HG02885 (cell line): ENCODE measurements at regions not wholly inside any gene's neighbourhood (a gene's known extent, or its start where the extent isn't known, plus 50 kb on each side); places are given as distances from the start of the nearest gene placed in this dataset.
"Not testable (repeated sequence)": the region's sequence is repeated elsewhere in the genome, so short reads cannot be mapped to it uniquely, and the experiment has no call there.

Experiments used
- ATAC-seq: cut with Tn5 transposase; IDR thresholded peaks from one replicate; pipeline ENCODE4 v1.9.1; 2021; ENCODE audit warnings: mild to moderate bottlenecking; ENCODE audit not compliant: unreplicated experiment, poor library complexity

DNA sequence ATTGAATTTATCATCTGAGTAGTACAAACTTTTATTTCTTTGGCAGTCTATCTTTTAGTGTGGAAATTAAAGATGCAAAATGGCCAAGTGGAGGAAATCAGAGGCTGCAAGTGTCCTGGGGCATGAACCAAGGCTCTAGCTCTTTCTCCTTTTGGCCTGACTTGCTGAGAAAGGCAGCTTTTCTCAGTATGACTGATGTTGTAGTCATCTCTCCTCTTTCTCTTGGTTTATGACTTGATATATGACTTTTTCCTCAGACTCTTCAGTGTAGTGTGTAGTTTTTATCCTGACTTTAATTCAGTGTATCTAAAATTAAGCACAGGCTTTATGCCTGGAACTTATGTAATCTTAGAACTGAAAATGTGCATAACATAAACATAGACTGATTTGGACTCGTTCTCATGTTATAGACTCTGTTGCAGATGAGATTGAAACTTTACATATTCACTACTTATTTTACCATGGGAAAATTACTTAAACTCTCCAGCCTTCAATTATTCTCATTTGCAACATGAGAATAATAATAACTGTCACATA, 65.7 kb downstream of the SLITRK5 start:
- no peak for ATAC-seq

DNA sequence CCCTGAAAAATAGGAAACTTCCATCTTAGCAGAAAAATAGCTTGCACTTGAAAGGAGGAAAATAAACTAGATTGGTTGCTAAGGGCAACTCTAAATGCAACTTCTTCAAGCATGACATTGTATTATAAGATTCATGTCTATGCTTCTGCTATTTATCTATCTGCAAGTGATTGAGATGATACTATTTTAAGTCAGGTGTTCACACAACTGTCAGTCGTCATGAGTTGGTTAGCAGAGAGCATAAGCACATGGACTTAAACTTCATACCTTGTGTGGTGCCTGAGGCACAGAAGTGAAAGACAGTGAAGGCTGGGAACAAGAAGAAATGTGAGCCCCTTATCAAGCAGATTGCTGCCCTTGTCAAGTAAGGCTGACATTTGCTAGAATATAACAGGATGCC, 82.9 kb downstream of the SLITRK5 start:
- ATAC-seq = no peak

DNA sequence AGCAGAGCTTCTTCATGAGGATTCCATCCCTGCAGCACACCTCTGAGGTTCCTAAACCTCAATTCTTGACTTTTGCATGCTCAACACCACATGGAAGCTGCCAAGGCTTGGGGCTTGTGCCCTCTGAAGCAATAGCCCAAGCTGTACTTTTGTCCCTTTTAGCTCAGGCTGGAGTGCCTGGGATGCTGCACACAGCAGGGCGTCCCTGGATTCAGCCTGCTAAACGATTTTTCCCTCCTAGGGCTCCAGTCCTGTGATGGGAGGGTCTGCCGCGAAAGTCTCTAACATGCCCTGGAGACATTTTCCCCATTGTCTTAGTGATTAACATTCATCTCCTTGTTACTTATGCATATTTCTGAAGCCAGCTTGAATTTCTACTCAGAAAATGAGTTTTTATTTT, 98.3 kb downstream of the SLITRK5 start:
- ATAC-seq = no peak

DNA sequence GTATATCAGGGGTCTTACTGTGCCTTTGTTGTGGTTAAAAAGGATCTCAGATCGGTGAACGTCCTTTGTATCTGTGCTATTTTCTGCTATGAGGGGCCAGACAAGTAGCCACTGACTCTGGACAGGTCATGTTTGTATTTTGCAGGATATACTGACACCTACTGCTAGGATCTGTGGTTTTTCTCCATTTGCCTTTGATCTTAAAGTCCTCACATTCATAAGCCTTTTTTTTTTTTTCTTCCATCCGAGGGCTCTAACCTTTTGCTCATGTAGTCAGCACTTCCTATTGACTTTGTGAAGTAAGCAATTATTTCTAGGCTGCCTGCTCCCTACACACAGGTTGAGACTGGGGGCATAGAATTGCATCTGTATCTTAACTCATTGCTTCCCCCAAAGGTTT, 106.2 kb downstream of the SLITRK5 start:
- ATAC-seq = no peak

DNA sequence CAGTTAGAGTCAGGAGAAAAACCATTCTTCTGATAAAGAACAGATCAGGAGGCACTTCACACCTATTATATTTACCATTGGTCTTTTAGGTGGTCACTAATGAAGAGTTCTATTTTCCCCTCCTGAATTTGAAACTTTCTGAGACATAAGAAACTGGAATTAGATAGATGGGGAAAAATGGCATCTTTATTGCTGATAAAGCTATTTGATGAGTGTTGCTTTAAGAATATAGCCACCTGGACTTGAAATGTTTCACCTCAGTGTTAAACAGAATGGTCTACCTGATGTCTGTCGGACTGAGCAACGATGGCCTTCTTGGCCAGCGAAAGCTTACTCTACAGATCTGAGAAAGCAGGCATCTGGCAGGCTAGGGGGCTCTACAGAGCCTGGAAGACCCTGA, 107.0 kb downstream of the SLITRK5 start:
- ATAC-seq = no peak

DNA sequence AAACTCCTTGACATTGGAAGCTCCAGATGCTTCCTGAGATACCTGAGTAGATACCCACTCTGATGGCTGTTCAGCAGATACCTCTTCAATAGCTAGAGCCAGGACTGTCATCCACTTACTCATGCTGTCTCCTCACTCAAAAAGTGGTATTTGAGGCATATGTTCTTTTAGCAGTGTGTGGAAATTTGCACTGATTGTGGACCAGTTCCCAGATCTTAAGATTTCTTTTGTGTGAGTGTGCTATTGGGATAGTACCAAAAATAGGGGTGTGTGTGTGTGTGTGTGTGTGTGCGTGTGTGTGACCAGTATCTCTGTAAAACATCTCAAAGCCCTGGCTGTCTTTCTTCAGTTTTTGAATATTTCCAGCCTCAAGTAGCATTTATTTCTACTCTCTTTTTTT, 108.3 kb downstream of the SLITRK5 start:
- ATAC-seq = no peak

DNA sequence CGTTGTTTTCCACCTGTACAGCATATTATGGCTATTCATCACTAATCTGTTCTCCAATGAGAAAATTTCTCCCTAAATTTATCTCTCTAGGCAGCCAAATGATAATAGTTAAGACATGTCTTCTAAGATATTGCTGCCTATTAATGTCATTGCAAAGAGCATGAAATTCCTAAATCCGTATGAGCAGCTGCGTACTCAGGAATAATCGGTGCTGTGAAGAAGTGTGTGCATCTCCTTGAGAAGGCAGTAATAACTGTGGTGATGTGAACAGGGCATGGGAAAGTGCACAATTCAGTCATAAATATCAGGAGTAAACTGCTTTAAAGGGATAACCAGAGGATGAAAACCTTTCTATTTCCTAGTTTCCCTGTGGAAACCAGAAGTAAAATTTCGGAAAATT, 112.2 kb downstream of the SLITRK5 start:
- ATAC-seq = no peak

DNA sequence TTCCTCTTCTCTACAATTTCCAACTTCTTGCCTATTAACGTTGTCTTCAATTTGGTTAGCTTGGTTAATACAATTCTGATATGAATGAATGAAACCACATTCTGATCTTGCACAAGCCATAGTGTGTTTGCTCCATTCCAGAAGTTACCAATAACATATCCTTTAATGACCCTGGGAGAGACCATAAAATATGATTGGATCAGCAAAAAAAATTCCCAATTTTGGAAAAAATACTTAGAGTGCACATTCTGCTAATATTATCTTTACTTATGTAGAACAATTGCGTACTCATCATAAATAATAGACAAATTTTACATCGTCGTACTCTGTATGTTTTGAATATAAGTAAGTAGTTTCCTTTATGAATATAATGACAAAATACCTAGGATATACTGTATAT, 117.2 kb downstream of the SLITRK5 start:
- no peak for ATAC-seq

DNA sequence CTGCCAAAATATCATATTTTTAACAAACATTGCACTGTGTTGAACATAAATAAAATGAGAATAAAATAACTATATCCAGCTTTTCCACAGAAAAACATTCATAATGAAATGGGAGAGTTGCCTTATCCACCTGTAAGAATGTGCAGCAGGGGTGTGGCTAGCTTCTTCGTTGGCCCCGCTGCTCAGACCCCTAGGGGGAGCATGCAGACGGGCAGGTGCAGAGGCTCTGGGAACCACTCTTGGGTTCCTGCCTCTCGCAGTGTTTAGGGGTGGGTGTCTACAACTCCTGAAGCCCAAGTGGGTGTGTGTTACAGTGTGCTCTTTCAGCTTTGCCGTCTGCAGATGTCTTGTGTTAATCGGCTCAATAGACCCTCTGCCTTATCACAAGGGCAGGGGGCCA, 121.7 kb downstream of the SLITRK5 start:
- no peak for ATAC-seq

DNA sequence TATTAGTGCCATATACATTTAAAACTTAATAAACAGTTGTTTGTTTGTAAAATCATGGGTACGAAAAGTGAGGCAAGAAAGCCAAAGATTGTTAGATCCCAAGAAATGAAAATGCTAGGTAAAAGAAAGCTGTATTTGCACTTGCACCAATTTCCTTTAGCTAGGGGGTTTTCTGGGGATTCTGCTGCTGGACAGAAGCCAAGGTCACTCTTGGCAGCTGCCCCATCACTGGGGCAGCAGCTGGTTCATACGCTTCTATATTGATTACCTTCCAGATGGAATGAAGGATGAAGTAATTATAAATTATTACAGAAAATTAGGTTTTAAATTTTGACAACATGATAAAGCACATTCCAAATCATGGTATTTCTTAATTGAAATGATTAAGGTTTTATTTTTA, 127.4 kb downstream of the SLITRK5 start:
- ATAC-seq = no peak

DNA sequence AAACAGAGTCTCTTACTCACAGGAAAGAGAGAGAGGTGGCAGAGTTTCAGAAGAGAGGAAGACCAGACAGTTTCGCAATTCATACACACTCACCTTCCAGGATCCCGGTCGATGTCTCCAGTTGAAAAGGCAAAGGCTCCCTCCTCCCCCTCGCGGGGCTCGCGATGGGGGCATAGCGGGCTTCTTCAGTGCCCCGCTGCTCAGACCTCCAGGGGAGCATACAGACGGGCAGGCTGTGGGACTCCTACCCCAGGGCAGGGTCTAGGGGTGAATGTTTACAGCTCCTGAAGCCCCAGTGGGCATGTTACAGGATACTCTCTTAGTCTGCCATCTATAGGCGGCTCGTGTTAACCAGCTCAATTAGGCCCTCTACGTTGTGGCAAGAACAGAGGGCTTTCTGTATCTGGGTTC, 139.2 kb downstream of the SLITRK5 start:
- no peak for ATAC-seq

DNA sequence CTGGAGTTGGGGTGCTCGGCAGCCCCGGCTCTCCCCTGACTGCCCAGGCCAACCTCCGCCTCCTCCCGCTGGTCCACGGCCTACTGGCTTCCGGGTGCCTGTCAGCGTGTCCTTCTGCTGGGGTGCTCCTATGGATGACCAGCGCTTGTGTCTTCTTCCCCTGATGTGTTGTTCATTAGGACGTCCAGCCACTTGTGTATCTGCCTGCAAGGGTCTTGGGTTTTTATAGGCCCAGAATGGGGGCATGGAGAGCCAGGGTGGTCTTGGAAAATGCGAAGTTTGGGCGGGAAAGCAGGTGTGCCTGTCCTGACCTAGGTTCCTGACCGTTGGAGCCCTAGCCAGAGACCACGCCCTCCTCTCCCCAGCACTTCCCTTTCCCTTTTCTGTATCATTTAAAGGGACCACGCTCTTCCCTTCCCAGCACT, 139.8 kb downstream of the SLITRK5 start:
- no peak for ATAC-seq

DNA sequence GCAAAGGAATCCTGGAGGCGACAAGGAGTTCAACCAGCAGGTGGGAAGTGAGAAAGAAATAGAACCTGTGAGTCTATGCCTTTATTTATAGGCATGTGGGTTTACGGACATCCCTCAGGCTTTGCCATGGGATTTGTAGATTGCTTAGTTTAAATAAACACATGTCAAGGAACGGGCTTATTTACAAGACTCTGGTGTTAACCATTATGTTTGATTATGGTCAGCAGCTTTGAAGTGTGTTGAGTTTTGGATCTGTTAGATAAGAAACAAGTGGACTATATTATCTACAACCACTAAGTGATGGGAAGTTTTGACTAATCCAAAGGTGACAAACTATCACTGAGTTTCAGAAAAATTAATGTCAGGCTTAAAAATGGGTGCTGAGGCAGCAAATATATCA, 143.2 kb downstream of the SLITRK5 start:
- no peak for ATAC-seq

DNA sequence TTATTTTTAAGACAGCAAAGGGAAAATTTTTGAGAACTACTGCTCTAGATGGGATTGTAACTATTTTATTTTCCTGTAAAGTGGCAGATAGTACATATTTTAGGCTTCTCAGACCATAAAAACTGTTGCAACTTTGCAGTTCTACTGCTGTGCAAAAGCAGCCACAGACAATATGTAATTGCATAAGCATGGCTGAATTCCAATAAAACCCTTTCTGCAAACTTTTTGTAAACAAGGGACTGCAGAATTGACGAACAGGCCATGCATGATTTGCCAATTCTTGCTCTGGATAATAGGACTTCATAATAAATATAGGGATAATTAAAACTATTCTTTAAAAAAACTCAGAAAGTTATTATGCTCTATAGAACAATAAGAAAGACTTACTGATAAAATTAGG, 149.1 kb downstream of the SLITRK5 start:
- ATAC-seq = no peak

DNA sequence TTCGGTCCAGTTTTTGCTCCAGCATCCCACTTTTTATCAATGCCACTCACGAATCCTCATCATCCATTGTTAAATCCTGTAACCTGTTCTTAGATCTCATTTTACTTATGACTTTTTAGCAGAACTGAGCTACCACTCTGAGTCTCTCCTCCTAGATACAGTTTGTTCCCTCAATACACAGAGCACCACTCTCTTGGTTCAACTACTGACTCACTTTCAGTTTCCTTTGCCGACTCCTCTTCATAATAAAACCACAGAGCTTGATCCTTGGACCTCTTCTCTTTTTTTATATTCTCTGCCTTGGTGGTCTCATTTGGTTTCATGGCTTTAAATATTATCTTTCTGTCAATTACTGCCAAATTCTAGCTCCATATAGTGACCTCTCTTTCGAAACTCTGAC, 150.3 kb downstream of the SLITRK5 start:
- no peak for ATAC-seq

DNA sequence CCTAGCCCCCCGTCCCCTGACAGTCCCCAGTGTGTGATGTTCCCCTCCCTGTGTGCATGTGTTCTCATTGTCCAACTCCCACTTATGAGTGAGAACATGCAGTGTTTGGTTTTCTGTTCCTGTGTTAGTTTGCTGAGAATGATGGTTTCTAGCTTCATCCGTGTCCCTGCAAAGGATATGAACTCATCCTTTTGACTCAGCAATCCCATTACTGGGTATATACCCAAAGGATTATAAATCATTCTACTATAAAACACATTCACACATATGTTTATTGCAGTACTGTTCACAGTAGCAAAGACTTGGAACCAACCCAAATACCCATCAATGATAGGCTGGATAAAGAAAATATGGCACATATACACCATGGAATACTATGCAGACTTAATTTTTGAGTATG, 155.1 kb downstream of the SLITRK5 start:
- ATAC-seq = not testable (repeated sequence)

DNA sequence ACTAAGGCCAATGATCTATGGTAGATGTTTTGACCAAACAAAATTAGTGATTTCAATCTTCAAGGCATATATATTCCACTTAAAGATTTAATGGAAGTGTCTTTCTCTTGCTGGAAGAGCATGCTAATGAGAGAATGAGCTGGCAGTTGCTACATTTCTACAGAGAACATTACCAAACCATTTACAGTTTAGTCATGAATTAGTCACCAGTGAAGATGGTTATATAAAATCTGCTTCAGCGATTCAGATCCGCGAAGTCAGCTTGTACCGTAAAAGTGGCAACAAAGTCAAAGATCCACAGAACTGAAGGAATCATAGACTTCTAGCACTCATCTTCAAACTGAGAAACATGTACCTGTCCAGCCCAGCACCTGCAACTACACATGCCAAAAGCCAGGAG, 156.3 kb downstream of the SLITRK5 start:
- ATAC-seq = no peak

DNA sequence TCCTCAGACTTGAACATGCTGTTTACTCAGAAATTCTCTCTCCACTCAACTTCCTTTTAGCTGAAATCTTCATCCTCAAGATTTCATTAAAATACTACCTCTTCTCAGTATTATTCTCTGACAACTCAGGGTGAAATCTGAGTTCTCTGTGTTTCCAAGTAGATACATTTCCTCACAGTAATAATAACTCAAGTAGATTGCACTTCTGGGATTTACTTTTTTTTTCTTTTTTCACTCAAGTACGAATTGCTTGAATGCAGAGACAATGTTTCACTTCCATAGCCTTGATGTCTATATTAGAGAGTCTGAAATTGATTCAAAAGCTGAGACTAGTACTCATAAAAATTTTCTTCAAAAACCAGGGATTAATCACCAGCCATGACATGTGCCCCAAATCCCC, 166.4 kb downstream of the SLITRK5 start:
- ATAC-seq = no peak

DNA sequence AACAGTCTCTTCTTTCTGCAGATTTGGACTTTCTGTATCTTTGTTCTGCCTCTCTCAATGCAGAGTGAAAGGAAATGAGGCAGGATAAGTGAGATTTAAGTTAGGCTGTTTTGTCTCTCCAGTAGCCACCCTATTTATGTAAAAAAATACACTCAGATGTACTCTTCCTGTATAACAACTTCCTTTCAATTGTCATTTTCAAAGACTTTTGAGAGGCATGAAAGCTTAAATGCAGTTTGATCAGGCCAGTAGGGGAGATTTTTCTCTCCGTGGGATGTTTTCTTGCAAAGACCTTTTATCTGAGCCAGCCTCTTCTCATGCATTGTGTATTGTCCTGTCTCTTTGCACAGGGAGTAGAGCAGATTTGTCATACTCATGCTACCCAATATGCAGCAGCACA, 166.8 kb downstream of the SLITRK5 start:
- ATAC-seq = no peak

DNA sequence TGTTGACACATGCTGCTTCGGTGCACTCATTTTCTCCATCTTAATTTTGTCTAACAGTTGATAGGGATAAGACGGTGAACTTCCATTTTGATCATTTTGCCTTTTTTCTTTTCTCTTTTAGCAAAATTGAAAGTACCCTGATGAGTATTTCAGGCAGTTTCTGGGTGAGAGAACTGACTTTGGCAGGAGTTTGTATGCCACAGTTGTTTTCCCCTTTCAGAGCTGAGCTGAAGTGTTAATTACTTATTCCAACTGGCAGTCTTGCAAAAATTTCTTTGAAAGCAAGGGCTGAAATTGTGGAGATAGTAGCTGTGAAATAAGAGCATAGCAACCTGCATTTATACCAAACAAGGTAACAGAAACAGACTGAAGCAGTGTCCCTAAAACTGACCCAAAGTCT, 180.2 kb downstream of the SLITRK5 start:
- no peak for ATAC-seq

DNA sequence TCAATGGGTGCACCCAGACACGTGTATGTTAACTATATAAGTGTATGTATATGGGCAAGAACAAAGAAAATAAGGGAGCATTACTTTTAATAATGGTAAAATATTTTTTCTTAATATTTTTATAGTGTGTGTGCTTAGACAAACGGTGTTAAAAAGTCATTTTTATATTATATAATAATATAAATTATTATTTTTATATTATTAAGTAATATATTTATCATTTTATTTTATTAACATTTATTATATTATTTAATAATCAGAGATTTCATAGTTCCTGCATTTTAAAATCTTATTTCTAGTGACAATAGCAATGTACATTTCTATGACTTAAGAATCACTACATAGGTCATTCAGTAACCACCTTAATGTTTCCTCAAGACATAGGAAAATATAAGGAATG, 184.4 kb downstream of the SLITRK5 start:
- ATAC-seq = no peak

DNA sequence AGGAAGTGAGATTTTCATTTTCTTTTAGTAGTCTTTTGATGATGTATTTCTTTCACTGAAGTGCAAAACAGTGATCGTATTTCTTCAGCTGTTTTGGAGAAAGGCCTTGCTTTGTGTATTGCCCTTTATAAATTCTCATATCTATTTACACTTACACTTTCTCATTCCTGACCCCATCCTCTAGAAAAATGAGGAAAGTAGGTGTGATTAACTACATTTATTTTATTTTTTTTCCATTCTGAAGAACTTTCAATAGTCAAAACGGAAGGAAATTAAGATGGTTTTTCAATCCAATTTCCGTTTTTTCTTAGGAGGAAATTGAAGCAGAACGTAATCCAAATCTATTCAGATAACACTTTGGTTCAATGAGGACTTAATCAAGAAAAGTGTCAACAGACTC, 188.1 kb downstream of the SLITRK5 start:
- ATAC-seq = no peak

DNA sequence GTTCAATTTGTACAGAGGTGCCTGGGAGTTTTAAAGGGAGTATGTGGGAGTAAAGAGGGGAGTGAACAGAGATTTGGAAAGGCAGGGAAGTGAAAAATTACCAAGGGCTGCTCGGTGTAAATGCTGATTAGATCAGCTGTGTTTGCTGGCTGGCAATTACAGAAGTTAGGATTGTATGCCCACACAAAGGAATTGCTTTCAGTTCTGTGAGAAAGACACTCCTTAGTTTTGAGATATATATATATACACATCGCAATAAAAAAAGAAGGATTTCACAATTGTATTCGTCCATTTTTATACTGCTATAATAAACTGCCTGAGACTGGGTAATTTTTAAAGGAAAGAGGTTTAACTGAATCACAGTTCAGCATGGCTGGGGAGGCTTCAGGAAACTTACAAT, 196.3 kb downstream of the SLITRK5 start:
- no peak for ATAC-seq
